ENCODE measurements at regions not wholly inside any gene's neighbourhood (a gene's known extent, or its start where the extent isn't known, plus 50 kb on each side); places are given as distances from the start of the nearest gene placed in this dataset.

DNA sequence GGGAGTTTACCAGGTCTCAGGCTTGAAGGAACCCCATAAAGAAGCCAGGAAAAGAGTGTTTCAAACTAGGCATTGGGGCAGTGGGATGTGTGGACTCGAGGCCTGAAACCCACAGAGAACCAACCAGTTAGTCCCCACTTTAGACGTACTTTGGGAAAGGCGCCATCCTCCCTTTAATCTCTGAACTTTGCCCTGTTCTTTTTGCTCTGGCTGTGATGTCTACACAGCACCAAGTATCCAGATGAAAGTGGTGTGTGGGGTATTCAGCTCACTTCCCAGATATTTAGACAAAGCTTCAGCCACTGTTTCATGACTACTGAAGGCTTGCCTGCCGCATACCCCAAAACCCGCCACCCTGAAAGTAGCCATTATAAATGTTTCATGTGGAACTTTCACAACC, 116.9 kb upstream of the IRX5 start:
- no peak for DNase-seq (ENCODE audit: extremely low read depth, low read depth)
- TF ChIP-seq, protein P1, sequence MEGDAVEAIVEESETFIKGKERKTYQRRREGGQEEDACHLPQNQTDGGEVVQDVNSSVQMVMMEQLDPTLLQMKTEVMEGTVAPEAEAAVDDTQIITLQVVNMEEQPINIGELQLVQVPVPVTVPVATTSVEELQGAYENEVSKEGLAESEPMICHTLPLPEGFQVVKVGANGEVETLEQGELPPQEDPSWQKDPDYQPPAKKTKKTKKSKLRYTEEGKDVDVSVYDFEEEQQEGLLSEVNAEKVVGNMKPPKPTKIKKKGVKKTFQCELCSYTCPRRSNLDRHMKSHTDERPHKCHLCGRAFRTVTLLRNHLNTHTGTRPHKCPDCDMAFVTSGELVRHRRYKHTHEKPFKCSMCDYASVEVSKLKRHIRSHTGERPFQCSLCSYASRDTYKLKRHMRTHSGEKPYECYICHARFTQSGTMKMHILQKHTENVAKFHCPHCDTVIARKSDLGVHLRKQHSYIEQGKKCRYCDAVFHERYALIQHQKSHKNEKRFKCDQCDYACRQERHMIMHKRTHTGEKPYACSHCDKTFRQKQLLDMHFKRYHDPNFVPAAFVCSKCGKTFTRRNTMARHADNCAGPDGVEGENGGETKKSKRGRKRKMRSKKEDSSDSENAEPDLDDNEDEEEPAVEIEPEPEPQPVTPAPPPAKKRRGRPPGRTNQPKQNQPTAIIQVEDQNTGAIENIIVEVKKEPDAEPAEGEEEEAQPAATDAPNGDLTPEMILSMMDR (IDR thresholded peaks at IDR 0.05; ENCODE audit: low read depth, low read length), result no peak

DNA sequence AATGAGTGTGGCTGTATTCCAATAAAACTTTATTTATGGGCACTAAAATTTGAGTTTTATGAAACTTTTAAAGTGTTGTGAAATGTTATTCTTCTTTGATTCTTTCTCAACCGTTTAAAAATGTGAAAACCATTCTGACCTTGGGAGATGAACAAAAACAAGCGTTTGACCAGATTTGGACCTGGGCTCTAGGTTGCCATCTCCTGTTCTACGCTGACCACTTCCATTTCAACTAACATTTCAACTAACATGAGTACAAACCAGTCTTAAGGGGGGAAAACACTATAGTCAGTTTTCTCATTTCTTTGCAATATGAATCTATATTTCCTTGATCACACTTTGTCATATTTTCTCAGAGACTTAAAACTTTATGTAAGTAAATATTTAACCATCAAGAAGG, 118.4 kb upstream of the IRX5 start:
- no peak for DNase-seq (ENCODE audit: extremely low read depth, low read depth)
- TF ChIP-seq, protein P1 (IDR thresholded peaks at IDR 0.05; ENCODE audit: low read depth, low read length), result peak; percentile 12

DNA sequence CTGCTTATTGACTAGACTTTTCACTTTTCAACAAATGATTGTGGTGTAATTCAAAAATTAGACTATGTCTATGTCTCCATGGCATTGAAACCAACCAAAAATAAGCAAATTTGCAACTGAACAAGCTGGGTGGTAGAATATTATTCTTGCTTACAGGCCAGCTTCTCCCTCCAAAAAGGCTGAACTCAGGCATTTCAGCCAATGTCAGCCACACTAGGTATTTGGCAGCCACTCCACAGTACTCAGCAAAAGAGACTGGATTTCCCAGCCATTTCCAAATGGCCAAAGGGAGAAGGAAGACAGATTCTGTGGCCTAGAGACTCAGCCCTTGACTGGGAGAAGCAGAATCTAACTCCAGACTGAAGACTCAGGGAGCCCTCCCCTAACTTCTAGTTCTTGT, 121.8 kb upstream of the IRX5 start:
- TF ChIP-seq, protein P1 (IDR thresholded peaks at IDR 0.05; ENCODE audit: low read depth, low read length), result no peak
- DNase-seq (ENCODE audit: extremely low read depth, low read depth), result no peak

DNA sequence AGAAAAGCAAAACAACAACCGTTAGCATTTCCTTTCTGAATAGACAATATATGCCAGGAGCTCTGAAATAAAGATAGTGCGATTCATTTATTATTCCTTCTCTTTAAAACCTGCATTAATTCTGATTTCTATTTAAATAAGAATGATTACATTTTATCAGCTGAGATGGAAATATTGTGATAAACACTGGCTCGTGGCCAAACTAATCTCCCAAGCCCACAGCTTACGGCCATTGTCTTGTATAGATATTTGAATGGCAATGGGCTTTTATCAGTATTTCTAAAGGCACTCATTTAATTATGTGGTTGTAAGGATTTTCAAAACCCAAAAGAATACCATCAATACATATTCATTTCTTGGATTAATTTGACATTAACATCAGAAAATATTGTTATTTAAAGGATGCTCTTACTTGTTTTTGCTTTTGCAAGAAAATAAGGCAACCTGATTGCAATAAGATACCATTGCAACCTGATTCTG, 123.7 kb upstream of the IRX5 start:
- TF ChIP-seq, protein P1 (IDR thresholded peaks at IDR 0.05; ENCODE audit: low read depth, low read length), result no peak
- DNase-seq (ENCODE audit: extremely low read depth, low read depth), result no peak

DNA sequence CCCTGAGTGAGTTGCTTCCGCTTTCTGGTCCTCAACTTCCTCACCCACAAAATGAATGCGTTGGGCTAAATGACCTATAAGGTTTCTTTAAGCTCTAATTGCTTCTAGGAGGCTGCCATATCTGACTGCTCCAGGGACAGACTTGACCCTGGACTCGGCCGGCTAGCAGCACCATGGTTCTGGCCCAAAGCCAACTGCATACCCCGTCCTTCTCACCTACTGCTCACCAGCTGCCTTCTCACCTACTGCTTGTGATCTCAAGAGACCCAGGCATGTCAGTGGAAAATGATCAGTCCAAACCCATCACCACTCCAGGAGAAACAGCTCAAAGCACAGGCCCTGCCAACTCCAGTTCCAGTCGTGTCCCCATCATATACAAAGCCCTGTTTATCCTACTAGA, 124.3 kb upstream of the IRX5 start:
- TF ChIP-seq, protein P1 (IDR thresholded peaks at IDR 0.05; ENCODE audit: low read depth, low read length), result no peak
- no peak for DNase-seq (ENCODE audit: extremely low read depth, low read depth)

DNA sequence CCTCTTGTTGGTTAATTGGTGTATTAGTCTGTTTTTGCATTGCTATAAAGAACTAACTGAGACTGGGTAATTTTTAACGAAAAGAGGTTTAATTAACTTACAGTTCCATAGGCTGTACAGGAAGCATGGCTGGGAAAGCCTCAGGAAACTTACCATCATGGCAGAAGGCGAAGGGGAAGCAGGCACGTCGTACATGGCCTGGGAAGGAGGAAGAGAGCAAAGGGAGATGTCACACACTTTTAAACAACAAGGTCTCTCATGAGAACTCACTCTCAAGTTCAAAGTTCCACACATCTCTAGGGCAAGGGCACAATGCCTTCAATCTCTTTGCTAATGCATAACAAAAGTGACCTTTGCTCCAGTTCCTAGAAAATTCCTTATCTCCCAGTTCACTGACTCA, 125.0 kb upstream of the IRX5 start:
- TF ChIP-seq, protein P1 (IDR thresholded peaks at IDR 0.05; ENCODE audit: low read depth, low read length), result no peak
- no peak for DNase-seq (ENCODE audit: extremely low read depth, low read depth)

DNA sequence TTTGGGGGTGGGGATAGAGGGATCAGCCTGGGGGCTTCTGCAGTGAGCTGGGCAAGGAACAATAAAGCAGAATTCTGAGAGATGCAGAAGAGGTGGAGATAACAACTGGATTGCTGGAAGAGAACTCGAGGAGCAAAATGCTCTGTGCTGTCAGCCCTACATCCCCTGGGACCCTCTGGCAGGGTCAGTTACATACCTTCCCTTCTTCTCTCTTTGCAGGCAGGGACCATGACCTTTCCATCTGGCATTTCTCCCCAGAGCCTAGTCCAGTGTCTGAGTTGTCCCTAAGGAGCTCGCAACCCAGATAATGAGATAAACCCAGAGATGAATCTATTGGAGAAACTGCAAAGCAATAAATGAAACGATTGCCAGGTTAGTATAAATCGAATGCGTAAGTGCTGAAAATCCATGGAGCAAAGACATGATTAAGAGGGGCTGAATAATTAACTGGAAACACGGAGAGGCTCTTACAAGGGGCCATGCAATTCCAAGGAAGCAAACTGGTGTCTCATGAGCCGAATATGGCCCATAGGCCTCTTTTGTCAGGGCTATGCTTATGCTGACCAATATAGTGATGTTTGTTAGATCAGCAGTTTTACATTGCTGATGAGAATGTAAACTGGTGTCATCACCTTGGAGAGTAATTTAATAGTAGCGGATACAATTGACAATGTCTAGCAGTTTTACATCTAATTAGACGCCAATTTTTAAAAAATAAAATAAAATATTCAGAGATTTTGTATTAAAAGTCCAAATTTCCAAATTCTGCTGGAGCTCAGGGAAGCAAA, 129.4 kb upstream of the IRX5 start:
- DNase-seq (ENCODE audit: extremely low read depth, low read depth), result no peak
- TF ChIP-seq, protein P1 (IDR thresholded peaks at IDR 0.05; ENCODE audit: low read depth, low read length), result no peak
